HG03520 (cell line): ENCODE measurements at regions not wholly inside any gene's neighbourhood (a gene's known extent, or its start where the extent isn't known, plus 50 kb on each side); places are given as distances from the start of the nearest gene placed in this dataset.

Experiments
- ATAC-seq: cut with Tn5 transposase; IDR thresholded peaks from one replicate; pipeline ENCODE4 v1.9.1; 2021; ENCODE audit warnings: mild to moderate bottlenecking, moderate library complexity; ENCODE audit not compliant: unreplicated experiment

GRCh38 chr3:24963762-24964625 lies 464.1 kb upstream of the RARB start:
- no peak for ATAC-seq

DNA sequence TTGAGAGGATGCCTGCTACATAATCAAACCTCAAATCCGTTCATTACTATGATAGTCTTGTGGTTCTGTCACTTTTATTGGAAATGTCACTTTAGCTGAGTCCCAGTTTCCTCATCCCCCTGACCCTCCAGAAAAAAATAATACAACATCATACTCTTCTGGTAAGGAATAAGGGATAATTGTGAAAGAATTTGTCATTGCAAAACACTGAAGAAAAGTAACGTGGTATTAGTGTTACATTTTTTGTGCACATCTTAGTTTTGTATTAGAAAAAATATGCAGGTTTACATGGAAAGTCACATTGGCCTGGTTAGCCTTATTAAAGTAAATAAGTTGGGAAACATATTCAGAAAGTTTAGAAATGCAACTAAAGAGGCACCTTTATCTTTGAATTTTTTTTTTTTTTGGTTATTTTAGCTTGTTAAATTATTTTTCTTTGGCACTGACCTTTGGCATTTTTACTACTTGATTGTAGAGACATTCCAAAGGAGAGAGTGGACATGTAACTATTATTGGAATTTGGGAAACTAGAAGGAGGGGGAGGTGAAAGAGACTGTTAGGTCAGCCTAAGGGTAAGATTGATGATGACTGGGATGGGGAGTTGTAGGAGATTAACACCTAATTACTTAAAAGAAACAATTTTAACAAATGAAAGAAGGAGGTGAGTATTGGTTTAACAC lies 462.2 kb upstream of the RARB start:
- ATAC-seq, result no peak

DNA sequence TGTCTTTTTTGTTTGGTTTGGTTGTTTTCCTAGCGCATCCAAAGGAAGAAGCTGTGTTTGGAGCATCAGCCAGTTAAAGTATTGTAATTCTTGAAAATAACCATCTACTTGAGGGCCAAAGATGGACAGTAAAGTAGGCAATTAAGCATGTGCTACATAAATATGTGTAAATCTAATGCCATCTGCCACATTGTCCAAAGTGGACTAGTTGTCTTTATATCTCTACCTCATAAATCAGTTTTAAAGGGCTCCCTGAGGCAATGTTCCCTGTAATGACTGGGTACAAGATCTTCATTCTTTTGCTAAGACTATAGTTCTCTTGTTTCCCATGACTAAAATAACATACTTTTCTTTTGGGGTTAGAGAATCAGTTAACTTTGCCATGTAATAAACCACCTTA lies 460.0 kb upstream of the RARB start:
- ATAC-seq, result no peak

GRCh38 chr3:24972491-24972890 lies 455.6 kb upstream of the RARB start:
- no peak for ATAC-seq

GRCh38 chr3:24981309-24981708 lies 446.8 kb upstream of the RARB start:
- ATAC-seq, result no peak

DNA sequence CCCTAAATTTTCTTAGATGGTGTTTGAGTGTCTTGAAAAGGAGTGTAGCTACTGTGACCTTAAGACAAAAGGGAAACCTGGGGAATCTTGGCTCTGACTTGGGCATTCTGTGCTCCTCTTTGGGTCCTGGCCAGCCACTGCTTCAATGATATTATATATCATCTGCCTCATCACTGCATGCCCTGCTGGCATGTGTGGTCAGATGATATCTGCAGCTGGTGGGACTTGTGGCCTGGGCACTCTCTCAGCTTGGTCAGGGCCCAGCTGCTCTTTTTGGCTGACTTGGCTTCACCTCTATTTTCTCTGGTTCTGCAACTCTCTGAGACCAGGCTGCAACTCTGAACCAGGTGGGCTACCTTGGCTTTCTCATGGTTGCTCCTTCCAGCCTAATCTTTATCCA lies 446.1 kb upstream of the RARB start:
- no peak for ATAC-seq

DNA sequence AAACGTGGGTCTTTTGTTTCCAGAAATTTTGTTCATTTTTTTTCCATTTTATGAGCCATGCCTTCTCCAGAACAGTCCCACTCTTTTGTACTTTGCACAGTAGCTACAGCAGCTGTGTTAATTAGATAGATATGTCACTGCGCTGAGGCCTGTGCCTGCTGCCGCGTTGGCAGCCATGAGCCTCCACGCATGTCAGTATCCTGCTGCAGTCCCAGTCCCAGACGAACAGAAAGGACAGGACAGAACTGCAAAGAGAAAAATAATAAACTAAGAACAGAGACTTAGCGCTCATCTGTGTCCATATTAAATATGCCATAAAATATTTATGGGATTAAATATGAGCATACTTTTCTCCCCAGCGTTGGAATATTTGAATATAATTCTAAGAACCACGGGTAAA lies 442.4 kb upstream of the RARB start:
- no peak for ATAC-seq

GRCh38 chr3:24986612-24987011 lies 441.5 kb upstream of the RARB start:
- no peak for ATAC-seq

- ATAC-seq, result no peak
Observed at GRCh38 chr3:24999357-24999756, 428.7 kb upstream of the RARB start.

DNA sequence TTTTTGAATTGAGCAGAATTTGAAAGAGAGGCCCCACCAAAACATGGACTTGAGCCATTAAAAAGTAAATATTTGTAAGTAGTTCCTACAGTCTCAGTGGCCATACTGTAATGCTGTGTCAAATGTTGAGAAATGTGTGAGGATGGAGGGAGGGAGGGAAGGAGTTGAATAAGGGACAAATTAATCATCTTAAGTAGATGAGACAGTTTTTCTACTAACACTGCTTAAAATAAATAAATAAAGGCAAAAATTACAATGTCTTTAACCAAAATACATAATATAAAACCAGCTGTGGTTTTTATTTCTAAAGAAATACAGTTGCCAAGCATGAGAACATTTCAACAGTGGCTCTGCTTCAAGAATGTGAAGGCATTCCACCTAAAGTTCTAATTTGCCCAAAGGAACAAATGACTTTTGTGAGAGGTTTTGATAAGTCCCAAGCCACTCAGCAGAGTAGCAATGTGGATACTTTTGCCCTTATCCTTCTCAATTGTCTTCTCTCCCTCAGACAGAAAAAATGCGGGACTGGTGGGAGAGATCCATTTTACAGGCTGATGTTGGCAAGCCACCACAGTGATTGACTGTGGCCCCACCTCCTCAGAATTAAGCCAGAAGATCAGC lies 427.0 kb upstream of the RARB start:
- no peak for ATAC-seq

GRCh38 chr3:25002052-25002451 lies 426.0 kb upstream of the RARB start:
- no peak for ATAC-seq

GRCh38 chr3:25007974-25008658 lies 419.9 kb upstream of the RARB start:
- peak; percentile 100 for ATAC-seq

DNA sequence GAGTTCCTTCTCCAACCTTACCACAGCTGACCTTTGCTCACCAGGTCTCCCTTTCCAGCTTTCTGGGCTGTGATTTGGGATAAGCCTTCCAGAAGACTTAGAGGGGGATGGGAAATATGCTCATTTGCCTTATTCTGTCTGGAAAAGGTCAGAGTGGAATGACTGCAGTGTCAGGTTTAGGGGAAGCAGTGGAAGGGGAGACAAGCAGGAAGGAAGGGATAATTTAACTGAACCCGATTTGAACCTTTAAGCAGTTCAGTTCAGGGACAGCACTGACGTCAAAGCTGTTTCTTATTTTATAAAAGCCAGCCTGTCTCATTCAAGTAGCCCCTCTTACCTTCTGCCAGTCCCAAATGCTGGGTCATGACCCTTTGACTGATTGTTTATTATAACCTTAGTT lies 418.4 kb upstream of the RARB start:
- ATAC-seq, result no peak

DNA sequence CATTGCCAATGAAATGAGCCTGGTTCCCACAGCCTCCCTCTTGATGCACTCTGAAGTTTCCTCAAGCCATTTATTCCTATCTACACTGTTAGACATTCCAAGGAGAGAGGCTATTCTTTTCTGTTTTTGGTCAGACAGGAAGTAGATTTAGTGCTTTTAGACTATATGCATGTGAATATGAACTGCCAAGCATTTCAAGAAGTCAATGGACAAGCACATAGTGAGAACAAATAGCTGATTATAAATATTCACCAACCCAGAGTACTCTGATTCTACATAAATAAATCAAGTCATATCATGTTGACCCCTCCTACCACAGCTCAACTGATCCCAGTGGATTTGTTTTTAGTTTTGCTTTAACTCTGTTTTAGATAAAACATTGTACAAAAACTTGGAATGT lies 412.5 kb upstream of the RARB start:
- ATAC-seq, result no peak

DNA sequence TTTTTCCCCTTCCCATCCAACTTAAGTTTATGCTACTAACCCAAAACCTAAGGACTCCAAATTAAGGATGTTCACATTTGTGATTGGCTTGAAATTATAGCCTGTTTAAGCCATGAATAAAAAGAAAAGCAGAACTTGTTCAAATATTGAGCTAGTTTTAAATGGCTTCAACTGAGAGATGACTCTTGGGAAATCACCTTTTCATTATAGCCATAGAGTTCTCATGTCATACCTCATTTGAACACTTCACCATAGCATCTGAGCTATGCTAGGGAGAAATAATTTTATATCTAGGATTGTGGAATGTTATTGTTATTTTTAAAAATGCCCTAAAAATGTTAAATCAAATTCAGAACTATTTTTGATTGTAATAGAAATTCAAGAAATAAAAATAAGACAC lies 409.2 kb upstream of the RARB start:
- peak; percentile 48 for ATAC-seq

DNA sequence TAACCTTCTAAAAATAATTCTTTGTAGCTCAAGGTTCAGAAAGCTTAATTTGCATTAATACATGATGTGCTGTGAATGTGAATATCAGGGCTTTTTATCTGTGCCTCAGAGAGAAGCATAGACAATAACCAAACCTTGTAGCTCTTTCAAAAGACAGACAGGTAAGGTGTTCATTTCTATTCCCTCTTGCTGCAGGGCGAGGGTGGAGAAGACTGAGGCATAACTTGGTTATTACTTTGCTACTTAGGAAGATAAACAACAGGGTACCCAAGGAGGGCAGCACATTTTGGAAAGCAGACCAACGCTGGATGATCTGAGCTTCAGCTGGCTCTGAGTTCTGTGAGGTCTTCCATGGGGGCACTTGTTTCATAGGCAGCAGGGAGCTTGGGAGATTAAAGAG lies 408.6 kb upstream of the RARB start:
- ATAC-seq, result no peak

- no peak for ATAC-seq
Observed at GRCh38 chr3:25021816-25022215, 406.2 kb upstream of the RARB start.

- ATAC-seq, result no peak
Observed at GRCh38 chr3:25023876-25024275, 404.2 kb upstream of the RARB start.

GRCh38 chr3:25025236-25025635 lies 402.8 kb upstream of the RARB start:
- ATAC-seq, result no peak

DNA sequence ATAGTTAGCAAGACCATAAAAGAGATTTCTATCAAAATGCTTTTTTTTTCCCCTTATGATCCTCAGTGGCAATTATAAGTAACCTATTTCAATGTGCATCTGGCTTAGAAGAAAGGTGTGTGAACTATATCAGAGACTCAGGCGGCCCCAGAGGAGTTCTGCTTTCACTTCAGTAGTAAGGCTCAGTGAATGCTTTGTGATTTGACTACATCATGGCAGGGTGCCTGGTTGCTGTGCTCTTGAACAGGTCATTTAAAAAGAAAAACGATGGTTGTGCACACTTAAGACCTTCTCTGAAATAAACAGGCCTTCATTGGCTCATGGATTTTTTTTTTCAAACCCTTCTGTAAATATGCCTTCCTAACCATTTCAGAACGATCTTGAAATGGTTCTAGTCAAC lies 400.4 kb upstream of the RARB start:
- ATAC-seq, result no peak

GRCh38 chr3:25029820-25030219 lies 398.2 kb upstream of the RARB start:
- ATAC-seq, result no peak
